AG09319 (cell line): ENCODE measurements at regions not wholly inside any gene's neighbourhood (a gene's known extent, or its start where the extent isn't known, plus 50 kb on each side); places are given as distances from the start of the nearest gene placed in this dataset.
"Not testable (repeated sequence)": the region's sequence is repeated elsewhere in the genome, so short reads cannot be mapped to it uniquely, and the experiment has no call there.

Source experiments
- DNase-seq: peaks from one replicate; pipeline ENCODE4 v3.0.0-alpha.2; 2010; ENCODE audit warnings: low read depth; ENCODE audit errors: extremely low read depth
- TF ChIP-seq, protein P1 (sequence below): IDR thresholded peaks from 2 replicates; pipeline ENCODE4 v1.5.1; 2011; ENCODE audit warnings: low read depth, mild to moderate bottlenecking, inconsistent platforms, low read length, moderate library complexity

DNA sequence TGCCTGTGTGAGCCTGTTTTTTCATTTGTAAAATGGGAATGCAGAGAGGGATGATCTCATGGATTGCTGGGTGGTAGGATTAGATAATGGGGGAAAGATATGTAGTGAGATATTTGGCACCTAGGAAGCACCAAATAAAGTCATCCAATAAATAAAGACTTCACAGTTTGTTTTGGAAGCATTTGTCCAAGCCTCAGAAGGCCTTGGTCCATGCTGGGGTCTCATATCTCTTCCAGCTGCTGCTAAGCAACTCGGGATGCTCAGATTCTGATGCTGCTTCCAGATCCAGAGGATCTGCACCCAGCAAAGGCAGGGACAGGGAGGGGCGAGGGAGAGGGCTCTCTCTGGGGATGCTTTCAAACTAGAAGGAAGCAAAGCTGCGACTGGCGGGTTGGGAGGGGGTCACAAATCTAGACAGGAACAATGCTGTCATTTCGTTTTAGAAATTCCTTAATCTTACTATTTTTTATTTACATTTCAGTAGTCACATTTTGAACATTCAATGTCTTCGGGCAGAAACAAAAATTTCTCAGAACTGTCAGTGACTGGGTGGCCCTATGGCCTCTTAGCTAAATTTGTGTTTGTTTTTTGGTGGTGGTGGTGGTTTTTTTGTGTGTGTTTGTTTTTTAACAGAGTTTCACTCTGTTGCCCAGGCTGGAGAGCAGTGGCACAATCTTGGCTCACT is 114.9 kb upstream of the CDH5 start:
- TF ChIP-seq, protein P1, sequence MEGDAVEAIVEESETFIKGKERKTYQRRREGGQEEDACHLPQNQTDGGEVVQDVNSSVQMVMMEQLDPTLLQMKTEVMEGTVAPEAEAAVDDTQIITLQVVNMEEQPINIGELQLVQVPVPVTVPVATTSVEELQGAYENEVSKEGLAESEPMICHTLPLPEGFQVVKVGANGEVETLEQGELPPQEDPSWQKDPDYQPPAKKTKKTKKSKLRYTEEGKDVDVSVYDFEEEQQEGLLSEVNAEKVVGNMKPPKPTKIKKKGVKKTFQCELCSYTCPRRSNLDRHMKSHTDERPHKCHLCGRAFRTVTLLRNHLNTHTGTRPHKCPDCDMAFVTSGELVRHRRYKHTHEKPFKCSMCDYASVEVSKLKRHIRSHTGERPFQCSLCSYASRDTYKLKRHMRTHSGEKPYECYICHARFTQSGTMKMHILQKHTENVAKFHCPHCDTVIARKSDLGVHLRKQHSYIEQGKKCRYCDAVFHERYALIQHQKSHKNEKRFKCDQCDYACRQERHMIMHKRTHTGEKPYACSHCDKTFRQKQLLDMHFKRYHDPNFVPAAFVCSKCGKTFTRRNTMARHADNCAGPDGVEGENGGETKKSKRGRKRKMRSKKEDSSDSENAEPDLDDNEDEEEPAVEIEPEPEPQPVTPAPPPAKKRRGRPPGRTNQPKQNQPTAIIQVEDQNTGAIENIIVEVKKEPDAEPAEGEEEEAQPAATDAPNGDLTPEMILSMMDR = no peak
- no peak for DNase-seq

DNA sequence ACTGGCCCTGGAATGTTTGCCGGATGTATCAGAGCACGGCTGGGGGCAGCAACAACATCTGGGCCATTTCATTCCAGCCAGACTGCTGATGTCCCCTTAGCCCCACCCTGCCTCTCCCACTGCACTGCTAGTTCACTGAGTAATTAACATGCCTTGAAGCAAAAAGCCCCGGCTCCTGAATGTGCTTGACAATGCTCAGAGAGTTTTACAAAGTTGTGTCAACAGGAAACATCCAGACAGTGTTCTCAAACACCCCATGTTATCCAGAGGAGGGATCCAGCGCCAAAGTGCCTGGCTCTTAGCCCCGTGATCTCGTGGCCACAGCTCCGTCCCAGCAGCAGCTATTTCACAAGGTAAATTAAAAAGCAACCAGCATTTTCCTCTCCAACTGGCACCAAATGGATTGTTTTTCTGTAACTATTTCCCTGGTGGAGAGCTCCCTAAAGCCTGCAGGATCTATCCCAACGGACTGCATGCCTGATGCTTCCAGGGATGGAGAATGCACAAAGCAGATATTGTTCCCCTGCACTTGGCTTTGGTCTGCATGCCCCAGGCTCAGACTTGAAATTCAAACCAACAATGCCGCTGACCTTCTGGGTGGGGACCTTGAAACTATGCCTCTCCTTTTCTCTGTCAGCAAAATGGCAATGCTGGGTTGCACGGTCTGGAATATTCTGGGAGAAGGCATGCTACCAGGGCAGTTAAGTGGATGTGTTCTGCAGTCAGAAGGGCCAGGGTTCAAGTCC is 115.6 kb upstream of the CDH5 start:
- DNase-seq = no peak
- TF ChIP-seq, protein P1 = no peak

DNA sequence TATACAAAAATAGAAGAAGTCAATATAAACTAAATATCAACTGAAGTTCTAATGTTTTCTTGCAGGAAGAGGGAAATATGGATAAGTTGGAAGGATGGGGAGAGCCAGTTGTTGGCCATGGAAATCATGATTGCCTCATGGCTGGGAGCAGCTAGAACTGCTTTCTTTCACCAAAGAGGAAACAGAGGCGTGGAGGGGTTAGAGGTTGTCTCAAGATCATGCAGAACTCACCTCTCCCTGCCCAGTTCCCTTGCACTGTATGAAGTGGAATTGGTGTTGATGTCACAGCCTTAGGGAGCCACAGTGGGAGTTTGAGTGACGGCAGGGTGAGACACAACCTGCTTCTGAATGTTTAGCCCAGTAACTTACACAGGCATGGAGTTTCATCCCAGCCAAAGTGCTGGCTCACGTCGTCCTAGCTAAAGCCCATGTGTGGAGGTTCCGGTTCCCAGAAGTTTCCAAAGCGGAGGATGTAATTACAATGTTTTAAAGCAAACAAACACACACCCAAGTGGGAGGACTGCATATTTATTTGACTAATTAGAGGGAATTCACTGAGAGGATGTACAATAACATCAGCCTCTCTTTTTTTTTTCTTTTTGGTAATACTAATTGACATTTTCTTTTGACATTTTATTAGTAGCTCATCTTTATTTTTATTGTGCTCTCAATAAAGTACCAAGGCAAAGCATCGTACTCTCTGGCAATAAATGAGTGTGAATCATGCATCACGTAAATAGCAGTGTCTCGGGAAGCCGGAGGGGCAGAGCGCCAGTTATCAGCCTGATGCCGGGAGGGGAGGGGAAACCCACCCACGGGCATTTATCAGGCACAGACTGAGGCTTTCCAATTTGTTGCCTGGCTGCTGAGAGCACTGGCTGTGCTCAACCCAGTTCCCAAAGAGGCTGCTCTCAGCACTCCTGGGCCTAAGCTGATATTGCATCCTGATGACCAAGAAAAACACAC is 118.7 kb upstream of the CDH5 start:
- TF ChIP-seq, protein P1 = no peak
- no peak for DNase-seq

DNA sequence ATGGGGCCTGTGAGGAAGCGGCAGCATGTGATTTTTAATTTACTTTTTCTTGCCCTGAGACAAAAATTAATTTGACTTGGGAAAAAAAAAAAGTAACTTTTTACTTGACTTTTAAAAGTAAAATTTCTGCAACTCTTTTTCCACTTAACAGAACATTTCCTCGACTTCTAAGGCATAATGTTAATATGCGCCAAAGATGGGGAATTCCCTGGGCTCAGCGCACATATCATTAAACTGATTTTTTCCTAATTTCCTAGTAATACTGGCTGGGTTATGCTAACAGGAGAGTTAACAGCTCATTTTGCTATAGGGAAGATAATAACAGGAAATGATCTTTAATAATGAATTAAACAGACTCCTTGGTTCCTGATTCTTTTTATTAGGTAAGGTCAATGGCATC is 120.6 kb upstream of the CDH5 start:
- no peak for DNase-seq
- TF ChIP-seq, protein P1 = no peak

DNA sequence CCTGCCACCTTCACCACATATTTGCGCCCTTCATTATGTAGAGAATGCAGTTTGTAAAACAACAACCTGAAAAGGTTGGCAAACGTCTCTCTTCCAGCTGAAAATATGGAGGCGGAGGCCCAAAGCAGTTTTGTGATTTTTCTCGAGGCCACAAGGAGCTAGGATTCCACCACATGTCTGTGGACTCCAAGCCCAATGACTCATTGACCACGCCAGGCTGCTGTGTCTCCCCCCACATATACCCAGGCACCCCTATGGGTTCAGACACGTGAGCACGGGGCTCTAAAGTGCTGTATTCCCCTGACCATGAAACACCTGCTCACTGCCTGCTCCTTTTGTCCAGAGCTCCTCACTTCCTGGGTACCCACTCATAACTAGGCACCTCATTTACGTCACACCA is 121.4 kb upstream of the CDH5 start:
- no peak for DNase-seq
- TF ChIP-seq, protein P1 = no peak

DNA sequence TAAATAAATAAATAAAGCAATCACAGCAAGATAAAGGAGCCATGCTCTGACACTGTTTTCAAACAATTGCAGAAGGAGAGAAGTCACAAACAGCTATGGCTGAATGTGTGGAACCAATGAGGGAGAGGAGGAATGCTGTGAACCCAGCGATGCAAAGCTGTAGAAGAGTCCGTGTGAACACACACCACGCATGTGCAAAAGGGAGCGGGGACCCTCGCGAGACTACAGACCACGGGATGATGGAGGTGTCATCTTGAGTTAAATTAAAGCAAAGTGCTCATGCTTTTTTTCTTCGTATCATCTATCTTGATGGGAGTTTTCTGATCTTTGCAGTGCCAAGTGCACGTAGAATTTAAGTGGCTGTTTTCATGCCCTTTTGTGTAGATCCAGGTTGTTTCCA is 123.8 kb upstream of the CDH5 start:
- TF ChIP-seq, protein P1 = no peak
- DNase-seq = no peak

DNA sequence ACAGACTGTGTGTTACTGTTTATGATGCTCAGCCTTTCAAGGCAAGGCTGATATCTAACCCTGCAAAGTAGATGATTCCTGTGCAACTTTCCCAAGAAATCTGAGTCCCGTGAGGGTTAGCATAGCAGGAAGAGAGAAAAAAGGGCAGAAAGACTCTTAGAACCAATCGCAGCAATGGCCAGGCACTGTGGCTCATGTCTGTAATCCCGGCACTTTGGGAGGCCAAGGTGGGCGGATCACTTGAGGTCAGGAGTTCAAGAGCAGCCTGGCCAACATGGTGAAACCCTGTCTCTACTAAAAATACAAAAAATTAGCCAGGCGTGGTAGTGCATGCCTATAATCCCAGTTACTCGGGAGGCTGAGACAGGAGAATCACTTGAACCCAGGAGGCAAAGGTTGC is 124.3 kb upstream of the CDH5 start:
- DNase-seq = not testable (repeated sequence)
